Stomach (tissue), 8 donors: ENCODE measurements at regions not wholly inside any gene's neighbourhood (a gene's known extent, or its start where the extent isn't known, plus 50 kb on each side); places are given as distances from the start of the nearest gene placed in this dataset.
A peak's percentile ranks its signal among the peaks of the same experiment; 100 is the strongest.

ENCODE experiments used
- DNase-seq, 2 donors: peaks; one replicate each; pipeline versions ENCODE4 v3.0.0 to v3.0.0-alpha.2; 2013 to 2019
- H3K27ac ChIP-seq, 5 donors: fragments of 200-600 bp in 4 of 5; sonication (generic) in 4 of 5; one replicate each; pipeline ENCODE4 v1.5.1; 2013 to 2019; ENCODE audit warnings: mild to moderate bottlenecking in 1 of 5, moderate library complexity in 1 of 5
- H3K27me3 ChIP-seq, 3 donors: fragments of 200-600 bp; sonication (generic); one replicate each; pipeline ENCODE4 v1.5.1; 2017 to 2019; ENCODE audit warnings: mixed run types in 1 of 3
- H3K36me3 ChIP-seq, 4 donors: fragments of 200-600 bp; sonication (generic); 1 replicate in 3 of 4; 2 replicates in 1 of 4; pipeline ENCODE4 v1.5.1; 2016 to 2019
- H3K4me1 ChIP-seq, 4 donors: fragments of 200-600 bp; sonication (generic); one replicate each; pipeline ENCODE4 v1.5.1; 2016 to 2019
- H3K4me3 ChIP-seq, 4 donors: fragments of 200-600 bp; sonication (generic) in 3 of 4; one replicate each; pipeline ENCODE4 v1.5.1; 2016 to 2019; ENCODE audit warnings: mild to moderate bottlenecking in 1 of 4
- H3K9me3 ChIP-seq, 4 donors: fragments of 200-600 bp; sonication (generic); one replicate each; pipeline ENCODE4 v1.5.1; 2016 to 2019
- CTCF ChIP-seq, 7 experiments: fragments of 450-650 bp in 4 of 7; fragments of 200-600 bp in 3 of 7; sonication (generic) in 3 of 7; IDR thresholded peaks; one replicate each; pipeline ENCODE4 v1.5.1; 2016 to 2019; ENCODE audit warnings: antibody characterized with exemption in 7 of 7, control low read depth in 2 of 7, mild to moderate bottlenecking in 1 of 7
- EP300 ChIP-seq: sonication (generic); formaldehyde crosslinking; IDR thresholded peaks from one replicate; pipeline ENCODE4 v1.6.1; 2017; ENCODE audit warnings: antibody characterized with exemption
- POLR2A ChIP-seq, 4 donors: fragments of 450-650 bp; IDR thresholded peaks; one replicate each; pipeline ENCODE4 v1.6.1; 2016; ENCODE audit warnings: antibody characterized with exemption in 4 of 4, control low read depth in 2 of 4, mild to moderate bottlenecking in 1 of 4, moderate library complexity in 1 of 4
- POLR2AphosphoS5 ChIP-seq, 3 donors: sonication (generic); formaldehyde crosslinking; IDR thresholded peaks; one replicate each; pipeline ENCODE4 v1.6.1; 2016; ENCODE audit warnings: antibody characterized with exemption in 3 of 3
- WGBS, 5 donors: extraction: QIAGEN DNeasy Blood & Tissue Kit in 3 of 5; methylation state at CpG; one replicate each; pipeline versions ENCODE4 v1.1.5 to v1.1.7; 2013 to 2018; 5-methylcytosine and 5-hydroxymethylcytosine counted together
- intact Hi-C: fragments of 100-400 bp; cut with DNase I; formaldehyde crosslinking; loops from one replicate; pipeline ENCODE4 v1.15.1; 2023; ENCODE audit warnings: low total_unique reads
- donor health status: healthy with polysubstance abuse.
- donor health status: Bipolar disorder and iron deficiency.
- donor health status: healthy.

GRCh38 chr6:2354138-2354491, 108.7 kb upstream of the GMDS start:
- DNase-seq: no peak
- TF ChIP-seq POLR2A (IDR thresholded peaks at IDR 0.05): no peak
- no peak for TF ChIP-seq EP300
- TF ChIP-seq CTCF (IDR thresholded peaks at IDR 0.05): no peak
- no peak for TF ChIP-seq POLR2AphosphoS5 (IDR thresholded peaks at IDR 0.05)
- 36 to 49% (median 40%) methylated on average over 6 of the region's 6 CpGs for WGBS, 5 donors
- H3K4me1 ChIP-seq: peaks cover 0 to 18% (median 7%) of the 10 kb centered on the region in 4 donors
- H3K27ac ChIP-seq: no peak overlapping the region
- no peaks in the 10 kb centered on the region for H3K27me3 ChIP-seq
- no peaks in the 10 kb centered on the region for H3K9me3 ChIP-seq
- intact Hi-C loops: loop anchor here (10.0 kb wide), 1 partner anchor 139 kb away; no protein-coding TSS in a partner anchor
- H3K36me3 ChIP-seq: no peaks in the 10 kb centered on the region
- H3K4me3 ChIP-seq: no peak overlapping the region

GRCh38 chr6:2353412-2354137, 108.2 kb upstream of the GMDS start:
- peak; percentile 78 to 89 for DNase-seq
- no peaks in the 10 kb centered on the region for H3K9me3 ChIP-seq
- H3K36me3 ChIP-seq: no peaks in the 10 kb centered on the region
- H3K4me1 ChIP-seq: peaks cover 0 to 18% (median 7%) of the 10 kb centered on the region in 4 donors
- peak overlapping the region in 1 of 5 donors; percentile 36 for H3K27ac ChIP-seq
- 22 to 44% (median 27%) methylated on average over 10 of the region's 10 CpGs for WGBS, 5 donors
- no peaks in the 10 kb centered on the region for H3K27me3 ChIP-seq
- peak in 2 of 3 donors; percentile 15 to 70 for TF ChIP-seq POLR2AphosphoS5 (IDR thresholded peaks at IDR 0.05)
- peak in 5 of 7 experiments; percentile 41 to 79 (median 72) for TF ChIP-seq CTCF (IDR thresholded peaks at IDR 0.05)
- TF ChIP-seq EP300: no peak
- H3K4me3 ChIP-seq: no peak overlapping the region
- intact Hi-C loops: loop anchor here (10.0 kb wide), 1 partner anchor 139 kb away; no protein-coding TSS in a partner anchor

- 92 to 98% (median 95%) methylated on average over 4 of the region's 4 CpGs for WGBS, 5 donors
- Histone ChIP-seq H3K9me3 (no peaks in the 10 kb centered on the region), H3K4me3 (no peak overlapping the region), H3K4me1 (peaks cover 0 to 18% (median 7%) of the 10 kb centered on the region in 4 donors), H3K27me3 (no peaks in the 10 kb centered on the region), H3K27ac (no peak overlapping the region), H3K36me3 (no peaks in the 10 kb centered on the region)
- intact Hi-C loops: loop anchor here (10.0 kb wide), 1 partner anchor 137 kb away; no protein-coding TSS in a partner anchor
- no peak for DNase-seq
- TF ChIP-seq POLR2A (IDR thresholded peaks at IDR 0.05) (no peak), POLR2AphosphoS5 (IDR thresholded peaks at IDR 0.05) (no peak), CTCF (IDR thresholded peaks at IDR 0.05) (no peak), EP300 (no peak)
Observed at GRCh38 chr6:2351807-2352431, 106.5 kb upstream of the GMDS start.

- Histone ChIP-seq H3K36me3 (no peaks in the 10 kb centered on the region), H3K27ac (no peak overlapping the region), H3K27me3 (no peaks in the 10 kb centered on the region), H3K4me1 (peaks cover 0 to 18% (median 7%) of the 10 kb centered on the region in 4 donors), H3K4me3 (no peak overlapping the region), H3K9me3 (no peaks in the 10 kb centered on the region)
- 79 to 95% (median 92%) methylated on average over 5 of the region's 5 CpGs for WGBS, 5 donors
- TF ChIP-seq POLR2A (IDR thresholded peaks at IDR 0.05) (no peak), EP300 (no peak), POLR2AphosphoS5 (IDR thresholded peaks at IDR 0.05) (no peak), CTCF (IDR thresholded peaks at IDR 0.05) (no peak)
- no peak for DNase-seq
- intact Hi-C loops: loop anchor here (10.0 kb wide), 1 partner anchor 136 kb away; no protein-coding TSS in a partner anchor
Observed at GRCh38 chr6:2351090-2351489, 105.7 kb upstream of the GMDS start.
